Liver (tissue), 8 donors: ENCODE measurements at regions not wholly inside any gene's neighbourhood (a gene's known extent, or its start where the extent isn't known, plus 50 kb on each side); places are given as distances from the start of the nearest gene placed in this dataset.

ENCODE experiments used
- DNase-seq: peaks from one replicate; pipeline ENCODE4 v3.0.0-alpha.2; 2017; ENCODE audit warnings: low spot score
- H3K27ac ChIP-seq, 2 donors: one replicate each; pipeline ENCODE4 v1.7.0; 2013; ENCODE audit warnings: inconsistent platforms in 2 of 2, low read length in 2 of 2, control low read depth in 1 of 2, low read depth in 1 of 2, mild to moderate bottlenecking in 1 of 2
- H3K27me3 ChIP-seq, 4 donors: one replicate each; pipeline versions ENCODE4 v1.6.1 to v1.7.0; 2013; ENCODE audit warnings: low read length in 3 of 4, inconsistent platforms in 1 of 4, mild to moderate bottlenecking in 1 of 4, moderate library complexity in 1 of 4; ENCODE audit not compliant: control insufficient read depth in 4 of 4, insufficient read depth in 4 of 4
- H3K36me3 ChIP-seq, 4 donors: one replicate each; pipeline versions ENCODE4 v1.6.1 to v1.7.0; 2013; ENCODE audit warnings: low read length in 3 of 4, mild to moderate bottlenecking in 3 of 4, low read depth in 1 of 4, moderate library complexity in 1 of 4; ENCODE audit not compliant: control insufficient read depth in 4 of 4, insufficient read depth in 3 of 4
- H3K4me1 ChIP-seq, 4 donors: one replicate each; pipeline versions ENCODE4 v1.6.1 to v1.7.0; 2013; ENCODE audit warnings: low read length in 3 of 4, mild to moderate bottlenecking in 3 of 4, moderate library complexity in 1 of 4; ENCODE audit not compliant: control insufficient read depth in 4 of 4, insufficient read depth in 4 of 4
- H3K4me3 ChIP-seq, 3 donors: one replicate each; pipeline versions ENCODE4 v1.6.1 to v1.7.0; 2013; ENCODE audit warnings: low read length in 3 of 3, control low read depth in 1 of 3, low read depth in 1 of 3, mild to moderate bottlenecking in 1 of 3
- H3K9ac ChIP-seq, 2 donors: one replicate each; pipeline ENCODE4 v1.7.0; 2013; ENCODE audit warnings: low read length in 2 of 2, mild to moderate bottlenecking in 2 of 2, moderate library complexity in 2 of 2, control low read depth in 1 of 2, low read depth in 1 of 2
- H3K9me3 ChIP-seq, 4 donors: one replicate each; pipeline versions ENCODE4 v1.6.1 to v1.7.0; 2013; ENCODE audit warnings: low read length in 3 of 4; ENCODE audit not compliant: control insufficient read depth in 4 of 4
- CTCF ChIP-seq: fragments of 150-350 bp; IDR thresholded peaks from 2 replicates; pipeline ENCODE4 v1.5.1; 2017; ENCODE audit warnings: improper control_type of control experiment, low read depth, low read length; ENCODE audit not compliant: missing input control
- EGR1 ChIP-seq, 2 donors: IDR thresholded peaks; 2 replicates each; pipeline ENCODE4 v1.6.1; 2016 to 2018; ENCODE audit warnings: antibody characterized with exemption in 2 of 2, low read depth in 2 of 2
- FOXA1 ChIP-seq: IDR thresholded peaks from 2 replicates; pipeline ENCODE4 v1.6.1; 2016; ENCODE audit warnings: antibody characterized with exemption
- FOXA2 ChIP-seq: IDR thresholded peaks from 2 replicates; pipeline ENCODE4 v1.6.1; 2016; ENCODE audit warnings: antibody characterized with exemption
- GABPA ChIP-seq, 2 donors: IDR thresholded peaks in 1 of 2; conservative IDR thresholded peaks in 1 of 2; 2 replicates each; pipeline ENCODE4 v1.6.1; 2016; ENCODE audit warnings: antibody characterized with exemption in 2 of 2, mild to moderate bottlenecking in 1 of 2, moderate library complexity in 1 of 2
- HNF4A ChIP-seq, 2 donors: conservative IDR thresholded peaks; 2 replicates each; pipeline ENCODE4 v1.6.1; 2016; ENCODE audit warnings: antibody characterized with exemption in 2 of 2, mild to moderate bottlenecking in 2 of 2
- JUND ChIP-seq, 2 donors: IDR thresholded peaks; 2 replicates each; pipeline ENCODE4 v1.6.1; 2016; ENCODE audit warnings: antibody characterized with exemption in 2 of 2
- MAX ChIP-seq: IDR thresholded peaks from 2 replicates; pipeline ENCODE4 v1.6.1; 2016; ENCODE audit warnings: antibody characterized with exemption
- RAD21 ChIP-seq, 2 donors: IDR thresholded peaks; 2 replicates each; pipeline ENCODE4 v1.6.1; 2016; ENCODE audit warnings: antibody characterized with exemption in 2 of 2, mild to moderate bottlenecking in 2 of 2
- REST ChIP-seq: IDR thresholded peaks from 2 replicates; pipeline ENCODE4 v1.6.1; 2016; ENCODE audit warnings: antibody characterized with exemption, mild to moderate bottlenecking
- RXRA ChIP-seq, 2 donors: IDR thresholded peaks; 2 replicates each; pipeline ENCODE4 v1.6.1; 2017 to 2018; ENCODE audit warnings: antibody characterized with exemption in 2 of 2, mild to moderate bottlenecking in 1 of 2
- TAF1 ChIP-seq: conservative IDR thresholded peaks from 2 replicates; pipeline ENCODE4 v1.6.1; 2016; ENCODE audit warnings: antibody characterized with exemption, mild to moderate bottlenecking
- YY1 ChIP-seq: IDR thresholded peaks from 2 replicates; pipeline ENCODE4 v1.6.1; 2016; ENCODE audit warnings: antibody characterized with exemption, mild to moderate bottlenecking
- WGBS: extraction: QIAGEN DNeasy Blood & Tissue Kit; methylation state at CpG from one replicate; pipeline ENCODE4 v1.1.7; 2013; 5-methylcytosine and 5-hydroxymethylcytosine counted together
- donor health status: healthy.
- donor health status: healthy.
- donor health status: healthy.
- donor health status: healthy.
- donor health status: healthy.

- H3K9ac ChIP-seq, result no peak overlapping the region
- no peak overlapping the region for H3K27ac ChIP-seq
- peaks cover 0 to 8% (median 2%) of the 10 kb centered on the region in 4 donors for H3K4me1 ChIP-seq
- 19% methylated on average over 5 of the region's 5 CpGs for WGBS
- no peak for TF ChIP-seq EGR1 (IDR thresholded peaks at IDR 0.05; ENCODE audit: low read depth in 2 of 2)
- peak; percentile 55 to 69 for TF ChIP-seq RAD21 (IDR thresholded peaks at IDR 0.05)
- TF ChIP-seq JUND (IDR thresholded peaks at IDR 0.05), result peak; percentile 41 to 51
- TF ChIP-seq FOXA2, result no peak
- TF ChIP-seq CTCF, result peak; percentile 45
- peak in 1 of 2 donors; percentile 25 for TF ChIP-seq HNF4A (conservative IDR thresholded peaks at IDR 0.05)
- no peak for DNase-seq
- no peaks in the 10 kb centered on the region for H3K9me3 ChIP-seq
- H3K36me3 ChIP-seq, result no peaks in the 10 kb centered on the region
- no peaks in the 10 kb centered on the region for H3K27me3 ChIP-seq
- no peak overlapping the region for H3K4me3 ChIP-seq
Observed at GRCh38 chr9:100700689-100701318, 122.9 kb downstream of the CAVIN4 start.

GRCh38 chr9:100714372-100715099 is 136.7 kb downstream of the CAVIN4 start:
- 58% methylated on average over 11 of the region's 11 CpGs for WGBS
- no peak overlapping the region for H3K27ac ChIP-seq

GRCh38 chr9:100715100-100715380 is 137.2 kb downstream of the CAVIN4 start:
- no peak overlapping the region for H3K9ac ChIP-seq
- no peaks in the 10 kb centered on the region for H3K36me3 ChIP-seq
- no peaks in the 10 kb centered on the region for H3K9me3 ChIP-seq
- 69% methylated on average over 6 of the region's 6 CpGs for WGBS
- no peaks in the 10 kb centered on the region for H3K4me1 ChIP-seq
- no peak overlapping the region for H3K27ac ChIP-seq
- H3K27me3 ChIP-seq, result no peaks in the 10 kb centered on the region
- H3K4me3 ChIP-seq, result no peak overlapping the region
- no peak for DNase-seq
- TF ChIP-seq YY1 (no peak), MAX (no peak), REST (no peak), TAF1 (no peak), GABPA (IDR thresholded peaks at IDR 0.05 in 1 of 2, conservative IDR thresholded peaks at IDR 0.05 in 1 of 2) (no peak), FOXA1 (no peak), FOXA2 (no peak), RXRA (IDR thresholded peaks at IDR 0.05) (no peak), JUND (IDR thresholded peaks at IDR 0.05) (no peak)

More at GRCh38 chr9:100714372-100715099, 136.7 kb downstream of the CAVIN4 start:
- no peaks in the 10 kb centered on the region for H3K4me1 ChIP-seq
- no peaks in the 10 kb centered on the region for H3K9me3 ChIP-seq
- H3K36me3 ChIP-seq, result no peaks in the 10 kb centered on the region
- no peak overlapping the region for H3K9ac ChIP-seq
- no peak for TF ChIP-seq EGR1 (IDR thresholded peaks at IDR 0.05; ENCODE audit: low read depth in 2 of 2)
- no peak for TF ChIP-seq FOXA1
- no peak for TF ChIP-seq TAF1
- TF ChIP-seq CTCF, result peak; percentile 93
- TF ChIP-seq JUND (IDR thresholded peaks at IDR 0.05), result no peak
- peak; percentile 92 to 94 for TF ChIP-seq RAD21 (IDR thresholded peaks at IDR 0.05)
- peak; percentile 75 for DNase-seq
- no peak overlapping the region for H3K4me3 ChIP-seq
- no peaks in the 10 kb centered on the region for H3K27me3 ChIP-seq
